RKO (cell line): ENCODE measurements at regions not wholly inside any gene's neighbourhood (a gene's known extent, or its start where the extent isn't known, plus 50 kb on each side); places are given as distances from the start of the nearest gene placed in this dataset.

ENCODE experiments used
- DNase-seq: peaks from one replicate; pipeline ENCODE4 v3.0.0-alpha.2; 2016; ENCODE audit warnings: low spot score

DNA sequence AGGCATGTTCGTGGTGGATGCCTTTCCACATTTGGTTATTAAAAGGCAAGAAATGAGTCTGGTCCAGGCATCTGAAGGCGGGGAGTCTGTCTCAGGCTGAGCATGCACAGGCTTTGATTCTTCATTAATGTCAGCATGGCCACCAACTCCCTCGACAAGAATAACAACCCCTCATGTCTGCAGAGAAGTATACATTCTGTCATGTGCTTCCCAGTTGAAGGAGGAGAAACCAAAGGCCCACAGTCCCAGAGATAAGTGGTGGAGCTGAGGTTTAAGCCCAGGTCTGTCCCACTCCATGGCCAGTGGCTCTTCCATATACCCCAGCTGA lies 61.6 kb upstream of the LAPTM5 start:
- DNase-seq = no peak

DNA sequence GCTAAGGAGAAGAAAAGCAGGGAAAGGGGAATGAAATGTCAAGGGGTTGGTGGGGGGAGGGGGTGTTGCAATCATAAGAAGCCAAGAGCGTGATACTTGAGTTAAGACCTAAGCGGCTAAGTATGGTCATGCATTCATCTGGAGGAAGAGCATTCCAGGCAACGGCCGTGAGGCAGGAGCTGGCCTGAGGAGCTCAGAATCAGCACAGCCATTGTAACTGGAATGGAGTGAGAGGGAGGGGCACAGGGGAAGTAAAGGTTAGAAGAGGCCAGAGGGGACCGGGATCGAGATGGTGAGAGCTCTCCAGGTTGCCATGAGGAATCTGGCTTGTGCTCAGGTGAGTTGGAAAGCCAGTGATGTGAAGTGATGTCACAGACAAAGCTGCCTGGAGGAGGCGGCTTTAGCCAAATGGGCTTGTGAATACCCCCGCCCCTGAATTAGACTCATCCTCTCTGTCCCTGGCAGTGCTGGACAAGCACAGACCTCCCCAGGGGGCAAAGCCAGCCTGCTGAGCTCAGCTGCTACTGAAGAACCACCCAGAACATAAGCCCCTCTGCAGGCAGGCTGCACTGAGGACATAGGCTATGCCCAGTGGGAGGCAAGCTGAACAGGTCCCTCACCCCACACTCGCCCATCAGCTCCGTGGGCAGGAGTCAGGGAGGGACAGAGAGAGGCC lies 61.1 kb upstream of the LAPTM5 start:
- no peak for DNase-seq

DNA sequence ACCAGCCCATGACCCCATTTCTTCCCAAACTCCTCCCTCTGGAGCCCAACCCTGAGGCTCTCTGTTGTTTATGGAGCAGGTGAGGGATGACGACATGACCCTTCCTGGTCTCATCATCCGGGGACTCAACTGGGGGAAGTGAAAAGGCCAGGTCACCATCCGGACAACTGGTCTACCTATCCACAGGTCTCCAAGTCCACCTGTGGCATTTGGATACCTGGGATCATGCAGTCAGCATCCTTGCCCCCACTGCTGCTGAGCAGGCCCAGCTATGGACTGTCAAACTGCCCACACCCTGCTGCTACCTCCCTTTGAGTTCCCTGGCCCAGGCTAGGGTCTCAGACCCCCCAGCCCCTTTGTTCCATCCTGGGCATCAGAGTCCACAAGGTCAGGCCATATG lies 60.0 kb upstream of the LAPTM5 start:
- DNase-seq = no peak

DNA sequence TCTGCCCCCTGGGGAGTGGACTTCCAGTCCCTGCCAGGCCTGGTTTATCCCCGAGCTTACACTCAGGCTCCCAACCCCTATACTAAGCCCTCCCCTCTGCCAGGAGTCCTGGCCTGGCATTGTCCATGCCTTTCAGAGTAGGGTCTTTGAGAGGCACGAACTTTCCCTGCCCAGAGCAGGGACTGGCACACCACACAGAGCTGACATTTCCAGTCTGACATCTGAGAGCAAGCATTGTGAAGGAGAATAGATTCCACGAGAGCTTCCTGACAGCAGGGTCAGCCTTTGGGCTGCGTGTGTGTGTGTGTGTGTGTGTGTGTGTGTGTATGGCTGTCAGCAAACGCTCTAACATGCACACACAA lies 59.5 kb upstream of the LAPTM5 start:
- no peak for DNase-seq

DNA sequence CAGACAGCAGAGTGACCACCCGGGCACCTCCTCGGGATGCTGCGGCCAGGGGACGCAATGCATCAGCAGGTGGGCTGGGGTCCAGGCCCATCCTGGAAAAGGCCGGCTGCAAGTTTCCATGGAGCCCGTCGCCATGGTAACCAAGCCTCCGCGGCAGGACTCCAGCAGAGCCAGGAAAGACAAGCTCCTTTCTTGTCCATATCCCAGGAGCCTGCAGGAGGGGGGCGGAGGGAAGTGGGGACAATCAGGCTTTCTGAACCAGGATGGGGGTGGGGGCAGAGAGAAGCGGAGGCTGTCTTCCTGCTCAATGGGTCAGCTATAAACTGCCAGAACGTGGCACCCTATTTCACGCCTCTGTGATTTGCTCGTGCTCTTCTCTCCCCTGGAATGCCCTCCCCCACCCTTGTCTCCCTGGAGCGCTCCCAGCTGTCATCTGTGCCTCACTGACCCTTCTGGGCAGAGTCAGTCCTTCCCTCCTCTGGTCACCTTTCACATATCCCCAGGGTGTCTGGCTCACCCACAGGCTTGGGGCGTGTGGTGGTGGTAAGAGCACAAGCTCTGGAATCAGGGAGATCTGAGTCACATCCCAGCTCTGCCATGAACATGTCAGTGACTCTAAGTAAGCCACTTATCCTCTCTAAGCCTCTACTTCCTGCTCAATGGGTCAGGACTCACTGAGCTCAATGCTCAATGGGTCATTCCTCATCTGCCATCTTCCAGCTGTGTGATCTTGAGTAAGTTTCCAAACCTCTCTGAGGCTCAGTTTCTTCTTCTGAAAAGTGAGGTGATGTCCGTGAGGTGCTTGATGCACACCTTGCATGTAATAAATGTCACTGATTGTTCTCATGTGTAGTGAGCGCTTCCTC lies 58.9 kb upstream of the LAPTM5 start:
- DNase-seq = peak; percentile 79

DNA sequence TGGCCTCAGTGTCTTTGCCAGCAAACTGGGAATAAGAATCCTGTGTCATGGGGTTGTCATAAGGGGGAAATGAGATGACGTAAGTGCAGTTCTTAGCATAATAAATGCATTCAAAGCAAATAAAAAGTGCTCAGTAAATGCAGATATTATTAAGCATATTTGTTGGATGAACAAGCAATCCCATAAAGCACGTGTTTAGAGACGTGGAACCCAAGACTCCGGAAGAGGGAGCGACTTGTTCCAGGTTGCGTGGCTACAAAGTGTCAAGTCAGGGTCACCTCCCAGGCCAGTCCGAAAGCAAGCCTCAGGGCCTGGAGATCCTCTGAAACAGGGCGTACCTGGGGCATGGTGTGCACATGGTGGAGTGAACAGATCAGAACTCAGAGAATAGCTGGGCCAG lies 58.0 kb upstream of the LAPTM5 start:
- no peak for DNase-seq

DNA sequence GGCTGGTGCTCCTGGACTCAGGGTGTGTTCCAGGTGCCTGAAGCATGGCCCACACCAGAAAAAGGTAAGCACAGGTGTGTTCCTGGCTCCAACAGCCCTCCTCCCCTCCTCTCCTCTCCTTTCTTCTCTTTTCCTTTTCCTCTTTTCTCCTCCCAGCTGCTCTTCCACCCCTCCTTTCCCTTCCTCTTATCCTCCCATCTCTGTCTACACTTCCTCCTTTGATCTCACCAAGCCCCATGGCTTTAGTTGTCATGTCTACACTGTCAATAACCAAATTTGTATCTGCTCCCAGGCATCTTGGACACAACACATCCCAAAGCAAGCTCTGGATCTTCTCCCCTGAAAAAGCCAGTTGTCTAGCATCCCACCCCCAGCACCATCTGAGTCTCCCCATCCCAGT lies 56.7 kb upstream of the LAPTM5 start:
- no peak for DNase-seq

DNA sequence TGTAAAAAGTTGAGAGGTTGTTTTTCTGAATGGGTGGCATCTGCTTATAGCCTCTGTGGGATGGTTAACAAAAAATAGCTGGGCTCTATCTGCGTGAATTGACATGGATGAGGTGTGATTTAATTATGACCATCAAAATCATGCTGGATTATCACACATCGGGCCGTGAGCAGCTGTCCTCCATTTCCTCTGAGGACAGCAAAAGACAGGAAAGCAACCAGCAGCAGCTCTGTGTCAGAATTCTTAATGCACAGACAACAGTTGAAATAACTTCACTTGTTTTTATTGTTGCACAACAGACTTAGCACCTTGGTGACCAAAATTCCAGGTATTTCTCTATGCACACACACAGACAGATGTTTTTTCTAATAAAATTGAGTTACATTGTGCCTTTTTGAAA lies 54.5 kb upstream of the LAPTM5 start:
- no peak for DNase-seq

DNA sequence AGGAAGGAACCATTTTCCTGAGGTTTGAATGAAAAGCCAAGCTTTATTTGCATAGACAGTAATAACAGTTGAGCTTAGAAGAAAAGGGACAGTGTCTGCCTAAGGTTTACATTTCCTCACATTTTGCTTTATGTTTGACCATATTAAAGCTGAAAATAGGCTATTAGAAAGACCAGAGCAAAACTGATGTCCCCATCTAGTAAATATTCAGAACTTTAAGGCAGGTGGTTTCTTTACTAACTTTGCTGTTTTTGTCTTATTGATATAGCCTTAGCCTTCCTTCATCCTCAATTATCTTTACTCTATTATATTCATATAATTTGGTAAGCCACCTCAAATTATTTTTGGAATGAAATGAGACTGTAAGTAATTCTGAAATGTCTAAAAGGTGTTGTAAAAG lies 53.6 kb upstream of the LAPTM5 start:
- no peak for DNase-seq

DNA sequence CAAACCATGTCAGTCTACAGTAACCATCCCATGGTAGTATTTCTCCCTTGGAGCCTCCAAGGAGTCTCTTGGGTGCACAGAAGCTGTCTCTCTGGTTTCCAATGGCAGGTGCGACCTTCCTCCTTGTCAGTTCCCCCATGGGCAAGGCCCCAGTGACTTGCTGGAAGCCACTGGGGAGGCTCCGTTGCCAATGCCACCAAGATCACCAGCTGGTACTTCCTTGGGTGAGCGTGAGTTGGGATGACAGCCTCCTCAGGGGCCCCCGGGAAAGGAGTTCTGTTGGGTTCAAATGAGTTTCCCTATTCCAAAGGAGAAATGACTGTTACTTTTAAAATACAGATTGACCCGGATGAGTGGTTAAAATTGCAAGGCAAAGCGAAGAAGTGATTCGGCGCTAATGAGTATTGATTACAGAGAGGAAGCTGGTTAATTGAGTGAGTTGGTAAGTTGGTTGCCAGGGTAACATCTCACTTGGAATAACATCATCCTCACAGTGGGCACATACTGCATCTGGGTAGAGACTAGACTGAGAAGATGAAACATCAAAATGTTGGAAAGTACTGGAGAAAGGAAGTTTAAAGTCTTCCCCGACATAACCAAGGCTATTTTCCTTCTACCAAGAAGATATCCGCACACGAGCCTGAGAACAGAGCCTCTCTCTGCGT lies 53.0 kb upstream of the LAPTM5 start:
- no peak for DNase-seq

DNA sequence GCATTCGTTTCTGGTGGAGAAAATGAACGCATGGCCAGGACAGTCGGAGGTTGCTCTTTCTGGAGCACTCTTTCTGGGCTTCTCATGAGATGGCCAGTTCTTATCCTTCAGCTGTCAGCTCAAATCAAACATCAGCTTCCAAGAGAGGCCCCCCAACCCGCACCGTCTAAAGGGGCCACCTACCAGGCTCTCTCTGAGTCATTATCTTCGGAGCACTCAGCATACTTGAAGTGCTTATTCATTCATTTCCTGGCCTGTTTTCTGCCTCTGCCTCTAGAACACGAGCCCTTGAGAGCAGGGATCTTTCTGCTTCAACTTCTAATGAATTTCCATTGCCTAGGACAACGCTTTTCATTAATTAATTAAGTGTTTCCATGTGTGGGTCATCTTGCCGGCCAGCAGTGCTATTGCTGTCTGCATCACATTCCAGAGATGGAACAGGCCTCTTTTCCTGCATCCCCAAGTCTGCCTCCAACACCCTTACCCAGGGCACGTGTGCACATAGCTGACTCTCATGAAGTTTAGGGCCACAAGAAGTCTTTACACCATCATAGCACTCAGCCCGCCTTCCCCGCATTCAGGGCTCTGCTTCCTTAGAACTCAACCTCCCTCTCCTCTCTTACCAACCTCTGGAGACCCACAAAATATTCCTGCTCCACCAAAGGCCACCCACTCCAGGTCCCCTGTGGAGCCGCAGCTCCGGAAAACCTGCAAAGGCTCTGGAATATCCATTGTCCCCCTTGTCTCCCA lies 52.1 kb upstream of the LAPTM5 start:
- DNase-seq = peak; percentile 59

DNA sequence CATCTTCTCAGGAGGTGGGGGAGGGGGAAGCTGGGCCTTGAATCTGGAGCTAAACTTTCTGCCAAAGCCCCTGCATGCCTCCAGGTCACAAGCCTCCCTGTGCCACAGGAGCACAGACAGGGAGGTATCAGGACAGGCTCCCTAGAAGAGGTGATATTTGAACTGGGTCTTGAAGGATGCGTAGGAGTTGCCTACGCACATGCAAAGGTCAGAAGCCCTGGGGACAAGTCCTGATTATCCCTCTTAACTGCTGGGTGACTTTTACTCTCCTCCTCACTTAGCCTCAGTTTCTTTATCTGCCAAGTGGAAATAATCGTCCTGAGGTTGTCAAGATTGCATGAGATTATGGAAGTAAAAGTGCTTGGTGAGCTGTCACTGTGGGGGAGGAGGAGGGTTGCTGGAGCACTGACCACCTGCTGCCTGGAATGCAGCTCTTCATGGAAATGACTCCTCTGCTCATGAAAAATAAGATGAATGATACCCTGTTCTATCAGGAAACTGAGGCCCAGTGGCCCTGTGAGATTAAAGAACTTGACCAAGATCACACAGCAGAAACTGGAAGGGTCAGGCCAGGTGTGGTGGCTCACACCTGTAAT lies 50.6 kb upstream of the LAPTM5 start:
- no peak for DNase-seq

DNA sequence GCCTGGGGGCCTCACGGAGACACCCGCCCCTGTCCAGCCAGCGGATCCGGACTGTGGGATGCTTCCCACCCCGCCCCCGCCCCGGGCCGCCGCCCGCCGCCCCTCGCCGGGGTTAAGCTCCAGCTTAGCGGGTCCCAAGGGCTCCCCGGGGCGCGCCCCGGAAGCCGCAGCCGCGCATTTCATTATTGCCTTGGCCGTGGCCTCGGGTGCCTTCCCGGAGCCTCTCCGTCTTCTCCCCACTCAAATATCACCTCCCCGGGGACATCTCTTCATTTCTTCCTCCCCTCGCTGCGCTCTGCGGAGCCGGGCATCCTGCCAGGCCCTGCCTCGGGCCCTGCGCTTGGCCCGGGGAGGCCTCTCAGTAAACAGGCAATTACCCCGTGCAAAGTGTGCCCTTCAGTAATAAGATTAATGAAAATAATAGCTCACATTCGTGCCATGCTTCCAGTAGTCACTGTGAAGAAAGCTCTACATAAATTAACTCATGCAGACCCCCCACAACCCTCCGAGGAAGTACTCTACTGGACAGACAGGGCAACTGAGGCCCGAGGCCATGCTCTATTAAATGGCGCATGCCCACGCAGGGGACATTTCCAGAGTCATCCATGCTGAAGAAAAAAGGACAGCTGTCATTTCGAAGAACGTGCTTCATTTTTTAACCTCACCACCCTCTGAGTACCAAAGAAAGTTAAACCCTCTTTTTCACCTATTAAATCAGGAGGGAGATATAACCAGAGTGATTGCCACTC lies 49.9 kb upstream of the LAPTM5 start:
- no peak for DNase-seq
